Superior temporal gyrus (tissue), 1 donor: ENCODE measurements at regions not wholly inside any gene's neighbourhood (a gene's known extent, or its start where the extent isn't known, plus 50 kb on each side); places are given as distances from the start of the nearest gene placed in this dataset.

Experiments
- DNase-seq: peaks from one replicate; pipeline ENCODE4 v3.0.0-alpha.2; 2016; ENCODE audit errors: extremely low spot score

- no peak for DNase-seq
Measured at GRCh38 chr2:238688193-238689153, 159.4 kb upstream of the TWIST2 start.

GRCh38 chr2:238689331-238689730 is 158.6 kb upstream of the TWIST2 start:
- no peak for DNase-seq

DNA sequence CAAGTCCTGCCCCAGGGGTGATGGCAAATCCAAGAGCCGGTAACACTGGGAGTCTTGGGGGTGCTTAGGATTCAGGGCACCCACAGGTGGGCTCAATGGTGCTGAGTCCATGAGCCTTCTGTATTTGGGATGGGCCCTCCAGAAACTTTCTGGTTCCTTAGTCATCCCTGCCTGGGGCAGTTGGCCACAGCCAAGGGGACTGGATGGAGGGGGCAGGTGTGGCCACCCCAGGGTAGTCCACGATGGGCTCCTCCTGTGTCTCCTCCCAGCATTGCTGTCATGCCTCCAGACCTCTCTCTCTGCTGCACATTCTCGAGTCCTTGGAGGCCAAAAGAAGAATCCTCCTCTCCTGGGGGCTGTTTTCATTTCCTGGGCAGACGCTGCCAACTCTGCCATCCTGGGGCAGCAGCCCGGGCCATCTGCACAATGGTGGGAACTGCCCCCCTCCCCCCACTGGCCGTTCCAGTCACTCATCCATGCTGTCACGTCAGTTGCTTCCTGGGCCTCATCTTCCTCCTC is 158.0 kb upstream of the TWIST2 start:
- DNase-seq, result no peak

- no peak for DNase-seq
Measured at GRCh38 chr2:238690511-238690910, 157.4 kb upstream of the TWIST2 start.

DNA sequence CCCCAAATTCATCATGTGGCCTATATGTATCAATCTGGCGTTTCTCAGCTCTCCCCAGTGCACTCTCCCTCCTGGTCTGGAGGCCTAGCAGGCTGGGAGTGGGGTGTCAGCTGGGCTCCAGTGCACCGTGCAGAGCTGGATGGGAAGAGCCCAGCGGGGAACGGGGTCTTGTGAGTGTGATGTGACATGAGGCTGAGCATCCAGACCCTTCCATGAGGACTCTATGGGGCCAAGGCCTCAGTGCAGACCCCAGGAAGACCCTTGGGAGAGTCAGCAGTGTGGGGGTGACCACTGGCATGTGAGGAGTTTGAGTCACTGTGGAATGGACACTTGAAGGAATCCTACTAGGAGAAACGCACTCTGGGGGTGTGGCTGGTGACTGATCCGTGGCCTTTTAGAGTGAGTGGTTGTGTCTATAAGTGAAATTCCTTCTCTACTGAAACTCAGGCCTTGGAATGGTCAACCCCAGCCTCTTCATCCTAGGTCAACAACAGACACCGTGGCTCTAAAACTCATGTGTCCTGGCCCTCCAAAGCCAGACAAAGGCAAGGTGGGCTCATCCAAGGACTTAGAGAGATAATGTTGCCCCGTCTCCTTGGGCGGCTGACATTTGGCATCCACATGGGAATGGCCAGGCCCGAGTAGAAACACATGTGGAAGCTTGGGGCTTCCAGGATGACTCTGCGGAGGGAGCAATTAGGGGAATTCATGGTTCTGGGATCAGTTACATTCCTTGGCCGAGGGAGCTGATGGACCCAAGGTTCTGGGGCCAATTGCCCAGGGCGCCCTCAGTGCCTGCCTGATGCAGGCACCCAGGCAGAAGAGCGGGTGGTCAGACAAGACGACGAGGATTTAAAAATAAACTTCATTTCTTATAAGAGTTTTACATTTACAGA is 156.0 kb upstream of the TWIST2 start:
- DNase-seq, result no peak

DNA sequence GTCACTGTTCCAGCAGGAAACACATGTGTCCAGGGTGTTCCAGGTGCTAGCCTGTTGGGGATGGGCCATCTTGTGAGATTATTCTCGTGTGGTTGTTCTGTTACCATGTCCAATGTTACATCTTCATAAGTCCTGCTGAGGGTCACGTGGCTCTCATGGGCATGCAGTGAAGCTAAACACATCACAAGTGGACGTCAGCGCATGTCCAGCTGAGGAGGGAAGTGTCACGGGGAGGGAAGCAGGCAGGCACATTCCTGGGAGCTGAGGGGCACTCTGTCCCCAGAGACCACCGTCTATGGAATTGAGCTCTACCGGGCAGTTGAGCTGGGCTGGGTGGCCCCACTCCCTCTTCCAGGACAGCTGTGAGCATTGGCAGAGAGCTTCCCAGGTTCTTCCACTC is 155.3 kb upstream of the TWIST2 start:
- DNase-seq, result no peak

DNA sequence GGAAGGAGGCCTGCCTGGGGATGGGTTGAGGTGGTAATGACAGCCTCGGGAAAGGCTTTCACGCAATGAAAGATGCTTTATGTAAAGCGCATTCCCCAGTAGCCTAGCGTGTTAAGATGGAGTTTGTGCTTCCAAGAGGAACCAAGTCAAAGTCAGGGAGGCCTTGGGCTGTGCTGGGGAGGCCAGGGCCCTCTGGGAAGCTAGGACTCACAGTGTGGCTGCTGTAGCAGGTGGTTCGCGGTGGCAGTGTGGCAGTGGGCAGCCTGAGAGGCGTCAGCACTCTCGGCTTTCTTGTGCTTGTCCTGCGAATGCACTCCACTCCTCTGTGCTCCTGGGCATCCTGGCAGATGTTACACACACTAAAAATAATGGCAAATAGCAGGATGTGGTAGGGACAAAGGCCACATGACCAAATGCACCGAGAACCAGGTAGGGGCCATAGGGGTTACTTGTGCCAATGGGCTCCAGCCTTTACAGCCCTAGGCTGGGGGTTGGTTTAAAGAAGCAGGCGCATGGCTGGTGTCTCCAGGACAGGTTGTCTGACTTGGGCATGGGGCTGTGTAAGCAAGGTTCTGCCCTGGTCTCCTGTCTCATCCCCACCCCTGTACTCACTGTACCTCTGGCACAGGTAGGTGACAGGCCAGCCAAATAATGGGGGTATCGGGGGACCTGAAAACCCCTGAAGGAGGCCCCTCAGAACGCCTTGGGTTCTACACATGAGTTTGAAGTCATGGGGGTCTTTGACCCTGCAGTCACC is 154.4 kb upstream of the TWIST2 start:
- no peak for DNase-seq

GRCh38 chr2:238694136-238694755 is 153.6 kb upstream of the TWIST2 start:
- no peak for DNase-seq

- DNase-seq, result no peak
Measured at GRCh38 chr2:238694922-238695321, 153.0 kb upstream of the TWIST2 start.

DNA sequence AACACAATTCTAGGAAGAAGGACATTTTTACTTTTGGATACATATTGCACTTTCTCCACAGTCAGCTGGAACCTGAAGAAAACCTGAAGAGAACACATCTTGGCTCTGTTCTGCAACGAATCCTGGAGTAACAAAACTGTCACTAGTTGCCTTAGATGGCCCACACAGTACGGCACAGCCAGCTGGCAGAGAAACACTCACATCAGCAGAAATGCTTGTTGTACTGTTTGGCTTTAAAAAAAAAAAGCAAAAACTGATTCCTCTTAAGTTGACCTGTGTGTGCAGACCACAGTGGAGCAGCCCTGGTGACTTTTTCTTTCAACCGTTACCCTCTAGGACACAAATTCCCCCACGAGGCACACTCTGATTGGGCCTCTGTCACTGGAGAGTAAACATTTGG is 152.3 kb upstream of the TWIST2 start:
- DNase-seq, result peak; percentile 45

- no peak for DNase-seq
Measured at GRCh38 chr2:238696331-238696730, 151.6 kb upstream of the TWIST2 start.

DNA sequence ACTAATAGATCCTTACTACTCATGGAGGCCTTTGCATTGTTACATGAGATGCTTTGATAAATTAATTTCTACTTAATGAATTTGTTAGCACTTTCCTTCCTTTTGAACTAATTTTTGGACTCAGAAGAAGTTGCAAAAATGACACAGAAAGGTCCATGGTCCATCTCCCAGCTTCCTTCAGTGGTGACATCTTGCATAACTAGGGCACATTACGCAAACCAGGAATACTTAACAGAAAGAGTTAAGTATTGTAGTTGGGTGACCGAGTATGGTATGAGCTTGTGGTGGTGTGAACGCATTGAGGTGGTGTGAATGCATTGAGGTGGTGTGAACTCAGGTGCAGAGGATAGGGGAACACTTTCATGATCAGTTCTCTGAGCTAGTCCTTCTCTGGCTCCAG is 151.1 kb upstream of the TWIST2 start:
- DNase-seq, result no peak

- DNase-seq, result no peak
Measured at GRCh38 chr2:238697193-238698071, 150.5 kb upstream of the TWIST2 start.

DNA sequence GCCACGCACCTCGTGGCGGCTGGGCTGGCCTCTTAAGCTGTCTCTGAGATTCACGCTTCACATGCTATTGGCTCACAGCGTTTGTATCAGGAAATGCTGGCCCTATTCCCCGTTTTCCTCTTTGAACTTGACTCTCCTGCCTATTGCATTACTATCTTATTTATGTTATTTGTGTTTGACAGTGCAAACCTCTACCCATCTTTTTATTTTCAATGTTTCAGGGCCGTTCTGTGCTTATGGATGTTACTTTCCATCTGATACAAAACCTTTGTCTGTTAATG is 149.9 kb upstream of the TWIST2 start:
- DNase-seq, result no peak

DNA sequence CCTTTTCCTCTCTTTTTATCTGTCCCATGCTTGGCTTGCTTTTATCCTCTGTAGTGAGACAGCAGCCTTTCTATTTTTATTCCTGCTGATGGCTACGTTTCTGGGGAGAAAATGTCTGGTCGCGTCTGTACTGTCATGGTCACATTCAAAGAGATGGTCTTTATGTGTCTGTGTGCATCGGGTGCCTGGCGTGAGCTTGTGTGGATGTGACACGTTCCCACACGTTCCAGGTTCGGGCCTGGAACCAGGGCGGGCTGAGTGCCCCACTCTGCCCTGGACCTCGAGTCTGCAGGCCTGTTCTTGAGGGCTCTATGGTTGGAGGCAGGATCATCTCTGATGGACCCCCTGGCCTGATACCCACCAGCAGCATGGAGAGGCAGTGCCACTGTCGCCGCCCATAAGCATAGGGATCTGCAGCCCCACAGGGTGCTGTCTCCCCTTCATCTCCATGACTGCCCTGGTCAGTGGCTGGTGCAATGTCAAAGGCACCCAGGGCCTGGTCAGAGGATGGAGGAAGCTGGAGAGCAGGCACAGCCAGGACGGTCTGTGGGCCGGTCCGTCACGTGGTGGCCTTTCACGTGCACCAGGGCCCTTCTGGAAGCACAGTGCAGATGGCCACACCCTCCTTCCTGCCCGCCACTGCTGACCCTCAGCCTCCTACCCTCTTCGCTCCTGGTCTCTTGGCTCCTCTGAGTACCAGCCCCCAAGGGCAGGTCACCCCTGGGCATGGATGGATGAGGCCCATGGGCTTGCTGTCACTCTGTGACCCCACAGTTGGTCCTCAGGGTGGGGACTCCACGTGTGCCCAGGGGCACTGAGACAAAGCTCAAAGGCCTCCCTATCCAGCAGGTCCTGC is 149.2 kb upstream of the TWIST2 start:
- DNase-seq, result no peak

DNA sequence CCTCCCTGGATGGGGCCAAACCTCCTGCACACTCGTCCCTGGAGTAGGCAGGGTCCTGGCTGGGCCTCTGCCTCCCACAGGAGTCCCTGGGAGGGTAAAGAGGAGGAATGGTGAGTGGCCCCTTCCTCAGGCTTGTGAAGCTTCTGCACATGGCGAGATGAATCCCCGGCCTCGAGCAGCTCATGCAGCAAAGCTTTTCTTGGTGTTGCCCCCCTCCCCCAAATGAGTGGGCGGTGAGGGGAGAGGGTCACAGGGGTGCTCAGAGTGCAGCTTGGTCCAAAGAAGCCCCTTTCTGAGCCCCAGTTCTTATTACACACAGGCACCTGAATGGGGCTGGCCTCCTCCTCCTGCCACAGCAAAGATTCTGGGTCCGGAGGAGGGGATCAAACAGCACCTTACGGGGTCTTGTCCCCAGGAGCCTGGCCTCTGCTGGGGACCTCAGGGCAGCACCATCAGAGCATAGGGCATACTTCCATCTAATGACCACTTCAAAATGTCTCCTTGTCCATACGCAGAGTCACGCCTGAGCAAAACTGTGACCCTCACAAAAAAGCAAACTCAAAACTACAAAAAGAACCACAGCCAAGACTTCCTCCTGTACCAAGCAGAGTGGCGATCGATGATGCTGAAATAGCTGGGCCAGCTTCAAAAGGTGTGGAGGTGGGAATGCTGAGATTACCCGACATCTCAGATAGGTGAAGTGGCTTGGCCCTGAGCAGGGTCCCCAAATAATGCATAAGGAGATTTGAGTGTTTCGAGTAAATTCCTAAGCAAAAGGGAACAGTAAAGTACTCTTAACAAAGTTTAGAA is 148.4 kb upstream of the TWIST2 start:
- no peak for DNase-seq

DNA sequence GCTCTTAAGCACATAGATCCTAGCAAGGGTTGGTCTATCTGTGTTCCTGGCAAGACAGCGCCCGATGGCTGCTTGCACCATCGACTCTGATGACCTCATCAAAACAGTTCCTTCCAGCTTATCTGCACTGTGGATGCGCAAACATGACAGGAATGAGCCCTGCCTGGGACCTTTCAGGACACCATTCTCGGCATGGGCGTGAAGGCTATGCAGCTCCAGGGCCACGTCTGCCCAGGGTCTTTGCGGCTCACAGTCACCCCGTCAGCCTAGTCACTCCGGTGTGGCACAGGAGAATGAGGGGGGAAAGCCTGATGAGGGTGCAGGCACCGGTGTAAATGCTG is 147.8 kb upstream of the TWIST2 start:
- no peak for DNase-seq

DNA sequence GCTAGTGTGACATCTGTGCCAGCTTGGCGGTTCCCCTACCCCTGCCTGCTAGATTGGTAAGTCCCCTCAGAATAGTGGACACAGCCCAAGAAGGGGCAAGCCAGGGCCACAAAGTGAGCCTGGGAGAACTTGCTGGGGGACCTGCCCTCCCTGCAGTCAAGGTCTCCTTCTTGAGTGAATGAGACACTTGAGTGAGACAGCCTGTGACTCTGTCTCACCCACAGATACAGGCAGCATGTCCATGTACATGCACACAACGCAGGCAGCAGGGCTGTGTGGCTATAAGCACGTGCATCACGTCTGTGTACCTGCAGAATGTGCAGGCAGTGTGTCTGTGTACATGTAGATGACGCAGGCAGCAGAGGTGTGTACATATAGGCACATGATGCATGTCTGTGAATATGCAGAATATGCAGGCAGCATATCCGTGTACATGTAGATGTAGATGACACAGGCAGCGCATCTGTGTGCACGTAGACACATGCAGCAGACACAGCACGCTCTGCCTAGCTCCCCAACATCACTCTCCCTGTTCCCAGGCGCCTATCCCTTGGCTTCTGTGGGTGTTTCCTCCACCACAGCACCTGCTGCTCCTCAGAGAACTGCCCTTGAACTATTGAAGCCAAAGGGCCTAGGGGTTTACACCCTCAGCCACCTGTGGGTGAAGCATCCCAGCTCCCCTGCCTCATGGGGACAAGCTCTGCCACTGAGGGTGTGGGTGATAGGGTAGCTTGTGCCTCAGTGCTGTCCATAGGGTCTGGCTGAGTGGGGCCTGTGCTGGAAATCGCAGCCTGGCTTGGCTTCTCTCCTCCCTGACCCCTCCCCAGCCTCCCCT is 147.2 kb upstream of the TWIST2 start:
- DNase-seq, result no peak
